ENCODE measurements at regions not wholly inside any gene's neighbourhood (a gene's known extent, or its start where the extent isn't known, plus 50 kb on each side); places are given as distances from the start of the nearest gene placed in this dataset.
"Not testable (repeated sequence)": the region's sequence is repeated elsewhere in the genome, so short reads cannot be mapped to it uniquely, and the experiment has no call there.

- DNase-seq (ENCODE audit: low read depth), result peak; percentile 33
Measured at GRCh38 chr15:95129574-95129973, 898.2 kb downstream of the MCTP2 start.

- DNase-seq (ENCODE audit: low read depth), result no peak
Measured at GRCh38 chr15:95131131-95131556, 899.8 kb downstream of the MCTP2 start.

DNA sequence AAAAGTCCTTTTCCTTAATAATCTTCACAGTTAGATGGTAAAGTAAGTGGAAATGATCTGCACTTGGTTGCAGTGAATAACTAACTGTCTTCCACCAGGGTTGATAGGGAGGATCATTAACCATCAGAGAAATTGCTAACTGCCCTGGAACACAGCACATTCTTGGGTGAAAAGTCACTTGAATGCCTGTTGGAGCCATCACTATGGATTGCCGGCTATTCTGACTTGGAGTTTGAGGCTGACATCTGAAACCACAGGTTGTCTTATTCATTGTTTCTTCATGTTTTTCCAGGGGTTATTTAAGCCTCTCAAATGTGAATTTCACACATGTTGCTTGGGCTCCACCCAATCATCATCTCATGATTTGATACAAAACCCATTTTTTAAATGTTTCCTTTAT is 901.4 kb downstream of the MCTP2 start:
- peak; percentile 95 for DNase-seq (ENCODE audit: low read depth)

DNA sequence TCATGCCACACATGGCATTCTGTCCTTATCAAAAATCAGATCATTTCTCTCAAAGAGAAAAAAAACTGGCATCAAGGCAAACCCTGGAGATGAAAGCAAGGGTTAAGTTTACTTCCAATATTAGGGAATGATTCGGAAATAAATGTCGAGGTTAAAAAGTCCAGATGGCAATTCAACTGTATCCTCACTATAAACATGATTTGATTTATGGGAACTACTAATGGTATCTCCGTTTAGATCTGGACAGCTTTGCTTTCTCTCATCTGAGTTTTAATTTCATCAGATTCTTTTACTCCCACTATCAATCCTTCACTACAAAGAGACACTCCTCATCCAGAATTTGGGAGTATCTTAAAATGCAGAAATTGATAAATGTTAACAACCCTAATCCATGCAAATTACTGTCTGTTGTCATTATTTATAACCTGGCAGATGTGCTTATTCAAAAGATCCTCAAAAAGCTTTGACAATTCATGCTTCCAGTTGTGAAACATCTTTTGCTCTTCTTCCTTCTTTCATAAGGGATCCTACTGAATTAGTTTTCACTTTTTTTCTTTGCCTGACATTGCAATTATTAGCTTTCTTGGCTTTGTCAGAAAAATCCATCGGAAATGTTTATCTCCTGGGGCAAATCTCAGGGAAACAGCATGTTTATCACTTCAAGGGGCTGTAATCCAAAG is 903.2 kb downstream of the MCTP2 start:
- DNase-seq (ENCODE audit: low read depth), result no peak

- DNase-seq (ENCODE audit: low read depth), result no peak
Measured at GRCh38 chr15:95138604-95139270, 907.4 kb downstream of the MCTP2 start.

DNA sequence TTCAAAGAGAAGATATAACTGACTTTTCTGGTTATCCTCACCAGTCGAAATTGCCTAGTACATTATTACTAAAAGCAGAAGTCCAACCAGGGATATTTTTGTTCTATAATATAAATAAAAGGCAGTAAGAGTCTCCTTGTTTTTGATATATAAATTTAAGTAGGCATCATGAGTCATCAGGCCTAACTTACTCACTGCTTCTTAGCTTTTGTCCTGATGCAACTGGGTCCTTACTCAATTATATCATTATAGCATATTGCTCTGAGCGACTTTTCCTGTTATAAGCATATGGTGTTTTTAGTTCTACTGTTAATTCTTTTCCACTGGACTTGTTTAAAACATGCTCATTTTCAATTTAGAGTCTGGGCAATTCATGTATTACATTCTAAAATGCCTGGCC is 910.1 kb downstream of the MCTP2 start:
- peak; percentile 45 for DNase-seq (ENCODE audit: low read depth)

DNA sequence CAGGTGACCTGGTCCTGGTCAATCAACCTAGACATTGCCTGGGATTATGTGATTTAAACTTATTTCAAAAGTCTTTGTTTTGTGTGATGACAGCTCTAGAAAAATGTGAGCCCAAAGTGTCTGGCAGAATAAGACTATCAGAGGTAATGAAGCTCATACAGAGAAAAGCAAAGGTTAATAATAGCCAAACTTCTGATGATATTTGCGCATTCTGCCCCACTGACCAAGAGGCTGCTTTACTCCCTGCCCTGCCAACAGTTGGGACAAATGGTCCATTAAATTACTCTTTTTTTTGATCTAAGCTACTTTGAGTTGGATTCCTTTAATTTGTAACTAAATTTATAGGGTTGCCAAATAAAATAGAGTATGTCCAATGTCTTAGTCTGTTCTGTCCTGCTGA is 911.2 kb downstream of the MCTP2 start:
- no peak for DNase-seq (ENCODE audit: low read depth)

GRCh38 chr15:95146481-95146880 is 915.1 kb downstream of the MCTP2 start:
- DNase-seq (ENCODE audit: low read depth), result no peak

GRCh38 chr15:95148183-95148582 is 916.8 kb downstream of the MCTP2 start:
- no peak for DNase-seq (ENCODE audit: low read depth)

- DNase-seq (ENCODE audit: low read depth), result no peak
Measured at GRCh38 chr15:95149036-95149435, 917.7 kb downstream of the MCTP2 start.

DNA sequence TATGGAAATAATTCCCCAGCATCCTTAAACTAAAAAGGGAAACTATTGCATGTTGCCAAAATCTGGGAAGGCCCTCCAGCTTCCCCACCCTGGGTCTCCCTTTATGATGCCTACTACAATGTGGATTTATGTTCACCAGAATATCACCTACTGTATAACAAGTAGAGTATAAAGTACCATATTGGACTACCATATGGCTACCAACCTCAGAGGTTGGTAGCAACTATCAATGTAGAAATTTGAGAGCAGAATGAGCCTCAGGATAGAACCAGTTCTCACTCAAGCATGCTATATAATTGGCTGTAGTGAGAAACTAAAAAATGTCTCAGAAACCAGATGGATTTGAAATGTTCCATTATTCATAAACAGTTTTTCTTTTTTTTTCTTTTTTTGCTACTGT is 918.4 kb downstream of the MCTP2 start:
- no peak for DNase-seq (ENCODE audit: low read depth)

- DNase-seq (ENCODE audit: low read depth), result no peak
Measured at GRCh38 chr15:95150466-95150865, 919.1 kb downstream of the MCTP2 start.

DNA sequence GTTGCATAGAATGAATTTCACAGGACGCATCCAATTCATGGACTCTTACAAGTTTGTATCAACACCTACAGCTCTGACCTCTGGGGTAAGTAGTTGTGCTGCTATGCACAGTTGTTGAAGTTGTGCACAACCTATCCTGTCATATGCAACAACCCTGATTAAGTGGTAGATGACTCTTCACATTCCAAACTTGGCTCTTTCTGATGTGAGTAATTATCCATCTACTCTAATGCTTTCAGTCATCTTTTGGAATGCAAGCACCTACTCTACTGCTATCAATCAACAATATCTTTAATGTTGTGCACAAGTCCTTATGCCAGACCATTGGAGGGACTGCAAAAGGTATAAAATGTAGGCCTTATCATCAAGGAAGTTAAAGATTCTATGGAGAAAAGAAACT is 921.4 kb downstream of the MCTP2 start:
- no peak for DNase-seq (ENCODE audit: low read depth)

- not testable (repeated sequence) for DNase-seq (ENCODE audit: low read depth)
Measured at GRCh38 chr15:95153201-95153600, 921.8 kb downstream of the MCTP2 start.

DNA sequence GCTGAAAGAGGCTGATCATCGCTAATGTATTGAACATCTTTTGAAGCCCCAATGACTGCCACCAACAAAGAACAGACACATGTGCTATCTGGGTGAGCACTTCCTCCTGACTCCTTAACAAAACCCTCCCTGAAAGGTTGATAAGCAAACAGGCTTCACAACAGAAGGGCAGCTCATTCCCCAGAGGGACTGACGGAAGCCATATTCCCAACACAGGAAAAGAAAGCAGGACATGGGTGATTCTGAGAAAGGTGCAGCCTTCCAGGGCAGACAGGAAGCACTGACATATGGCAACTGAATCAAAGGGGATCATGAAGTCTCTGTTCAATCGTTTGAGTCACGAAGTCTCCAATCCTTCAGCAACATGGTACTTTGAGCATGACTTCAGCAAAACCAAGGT is 929.0 kb downstream of the MCTP2 start:
- no peak for DNase-seq (ENCODE audit: low read depth)

DNA sequence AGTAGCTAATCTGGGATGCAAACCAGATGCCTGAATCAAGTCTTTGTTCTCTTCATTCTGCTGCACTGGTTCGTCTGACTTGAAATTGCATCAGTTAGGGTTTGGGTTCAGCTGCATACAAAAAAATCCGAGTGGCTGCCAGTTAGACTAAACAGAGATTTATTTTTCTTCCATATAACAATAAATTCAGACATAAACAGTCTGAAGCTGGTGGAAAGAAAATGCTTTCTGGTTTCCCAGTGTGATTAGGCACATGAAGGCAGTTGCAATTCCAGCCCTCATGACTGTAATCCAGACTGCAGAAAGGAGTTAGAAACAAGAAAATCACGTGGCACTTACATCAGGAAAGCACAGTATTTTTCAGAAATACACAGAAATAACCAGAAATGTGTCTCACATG is 930.7 kb downstream of the MCTP2 start:
- DNase-seq (ENCODE audit: low read depth), result no peak

- no peak for DNase-seq (ENCODE audit: low read depth)
Measured at GRCh38 chr15:95162531-95162930, 931.2 kb downstream of the MCTP2 start.

- DNase-seq (ENCODE audit: low read depth), result peak; percentile 89
Measured at GRCh38 chr15:95162967-95163531, 931.7 kb downstream of the MCTP2 start.

GRCh38 chr15:95168152-95168551 is 936.8 kb downstream of the MCTP2 start:
- DNase-seq (ENCODE audit: low read depth), result no peak

GRCh38 chr15:95168951-95169431 is 937.6 kb downstream of the MCTP2 start:
- DNase-seq (ENCODE audit: low read depth), result no peak

GRCh38 chr15:95169541-95170459 is 938.4 kb downstream of the MCTP2 start:
- DNase-seq (ENCODE audit: low read depth), result no peak
